ENCODE measurements at regions not wholly inside any gene's neighbourhood (a gene's known extent, or its start where the extent isn't known, plus 50 kb on each side); places are given as distances from the start of the nearest gene placed in this dataset.

DNA sequence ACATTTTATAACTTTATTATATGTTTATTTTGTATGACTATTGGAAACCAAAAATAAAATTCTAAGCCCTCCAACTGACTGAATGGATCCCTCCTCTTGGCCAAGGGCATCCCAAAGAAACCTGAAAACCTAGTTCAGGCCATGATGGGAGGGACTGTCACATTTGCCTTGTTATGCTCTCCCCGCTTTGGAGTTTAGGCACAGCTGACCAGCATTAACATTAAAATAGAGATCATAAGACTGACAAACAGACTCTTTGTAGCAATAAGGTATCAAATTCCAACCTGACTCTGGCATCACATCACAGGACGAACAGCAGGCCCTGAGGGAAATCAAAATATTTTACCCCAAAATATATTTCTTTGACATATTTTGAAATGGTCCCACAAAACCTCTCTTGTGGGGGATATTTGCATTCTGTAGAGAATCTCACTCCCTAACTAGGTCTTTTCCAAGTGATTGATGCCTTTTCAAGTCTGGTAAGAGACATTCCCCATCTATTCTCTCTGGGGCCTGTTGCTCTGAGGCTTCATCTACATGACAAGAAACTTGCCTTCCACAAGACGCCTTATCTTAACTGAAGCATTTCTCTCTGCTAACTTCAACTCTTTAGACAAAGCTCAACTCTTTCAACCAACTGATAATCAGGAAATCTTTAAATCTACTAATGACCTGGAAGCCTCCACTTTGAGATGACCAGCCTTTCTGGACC lies 81.8 kb upstream of the PRR23E start:
- TF ChIP-seq, protein P1, sequence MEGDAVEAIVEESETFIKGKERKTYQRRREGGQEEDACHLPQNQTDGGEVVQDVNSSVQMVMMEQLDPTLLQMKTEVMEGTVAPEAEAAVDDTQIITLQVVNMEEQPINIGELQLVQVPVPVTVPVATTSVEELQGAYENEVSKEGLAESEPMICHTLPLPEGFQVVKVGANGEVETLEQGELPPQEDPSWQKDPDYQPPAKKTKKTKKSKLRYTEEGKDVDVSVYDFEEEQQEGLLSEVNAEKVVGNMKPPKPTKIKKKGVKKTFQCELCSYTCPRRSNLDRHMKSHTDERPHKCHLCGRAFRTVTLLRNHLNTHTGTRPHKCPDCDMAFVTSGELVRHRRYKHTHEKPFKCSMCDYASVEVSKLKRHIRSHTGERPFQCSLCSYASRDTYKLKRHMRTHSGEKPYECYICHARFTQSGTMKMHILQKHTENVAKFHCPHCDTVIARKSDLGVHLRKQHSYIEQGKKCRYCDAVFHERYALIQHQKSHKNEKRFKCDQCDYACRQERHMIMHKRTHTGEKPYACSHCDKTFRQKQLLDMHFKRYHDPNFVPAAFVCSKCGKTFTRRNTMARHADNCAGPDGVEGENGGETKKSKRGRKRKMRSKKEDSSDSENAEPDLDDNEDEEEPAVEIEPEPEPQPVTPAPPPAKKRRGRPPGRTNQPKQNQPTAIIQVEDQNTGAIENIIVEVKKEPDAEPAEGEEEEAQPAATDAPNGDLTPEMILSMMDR (IDR thresholded peaks at IDR 0.05): no peak
- TF ChIP-seq ZFX (IDR thresholded peaks at IDR 0.05; ENCODE audit: borderline replicate concordance): no peak
